Pulmonary artery endothelial cell (primary cell): ENCODE measurements at regions not wholly inside any gene's neighbourhood (a gene's known extent, or its start where the extent isn't known, plus 50 kb on each side); places are given as distances from the start of the nearest gene placed in this dataset.
"Not testable (repeated sequence)": the region's sequence is repeated elsewhere in the genome, so short reads cannot be mapped to it uniquely, and the experiment has no call there.

Experiments used
- DNase-seq: peaks from one replicate; pipeline ENCODE4 v3.0.0-alpha.2; 2011; ENCODE audit warnings: low read depth, low spot score

DNA sequence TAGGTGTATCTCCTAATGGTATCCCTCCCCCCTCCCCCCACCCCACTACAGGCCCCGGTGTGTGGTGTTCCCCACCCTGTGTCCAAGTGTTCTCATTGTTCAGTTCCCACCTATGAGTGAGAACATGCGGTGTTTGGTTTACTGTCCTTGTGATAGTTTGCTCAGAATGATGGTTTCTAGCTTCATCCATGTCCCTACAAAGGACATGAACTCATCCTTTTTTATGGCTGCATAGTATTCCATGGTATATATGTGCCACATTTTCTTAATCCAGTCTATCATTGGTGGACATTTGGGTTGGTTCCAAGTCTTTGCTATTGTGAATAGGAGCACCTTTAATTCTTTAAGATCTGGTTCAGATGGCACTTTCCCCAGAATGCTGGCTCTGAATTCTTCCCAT lies 58.5 kb upstream of the PTGFRN start:
- DNase-seq, result not testable (repeated sequence)

DNA sequence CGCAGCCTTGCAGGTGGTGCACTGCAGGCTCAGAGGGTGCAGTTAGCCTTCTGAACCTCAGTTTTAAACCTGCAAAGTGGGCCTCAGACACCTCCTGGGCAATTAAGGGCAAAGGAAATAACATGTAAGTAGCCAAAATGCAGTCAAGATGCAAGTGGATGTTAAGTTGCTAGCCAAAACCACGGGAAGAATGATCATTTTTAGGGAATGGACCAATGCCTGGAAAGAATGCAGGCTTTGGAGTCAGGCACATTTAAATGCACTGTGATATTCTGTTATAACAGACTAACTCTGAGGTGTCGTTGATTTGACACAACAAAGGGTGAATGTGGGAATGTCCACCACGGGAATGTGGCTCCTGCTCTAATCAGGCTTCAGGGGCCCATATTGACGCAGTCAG lies 57.9 kb upstream of the PTGFRN start:
- DNase-seq, result no peak

DNA sequence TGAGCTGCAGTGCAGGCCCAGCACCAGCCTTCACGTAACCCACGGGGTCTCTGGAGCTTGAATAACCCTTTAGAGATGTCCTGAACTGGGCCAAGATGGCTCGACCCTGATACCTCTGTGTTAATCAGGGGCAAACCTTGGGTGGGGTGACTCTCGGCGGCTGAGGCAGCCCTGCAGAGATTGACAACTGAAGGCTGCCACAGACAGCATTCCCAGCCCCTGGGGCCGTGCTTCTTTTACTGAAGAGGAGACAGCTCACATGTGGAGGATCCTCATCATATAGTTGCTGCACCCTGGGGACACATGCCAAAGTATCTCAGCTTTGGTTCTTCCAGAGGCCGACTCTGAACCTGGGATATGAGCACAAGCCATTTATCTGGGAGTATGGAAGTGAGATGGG lies 57.3 kb upstream of the PTGFRN start:
- no peak for DNase-seq

DNA sequence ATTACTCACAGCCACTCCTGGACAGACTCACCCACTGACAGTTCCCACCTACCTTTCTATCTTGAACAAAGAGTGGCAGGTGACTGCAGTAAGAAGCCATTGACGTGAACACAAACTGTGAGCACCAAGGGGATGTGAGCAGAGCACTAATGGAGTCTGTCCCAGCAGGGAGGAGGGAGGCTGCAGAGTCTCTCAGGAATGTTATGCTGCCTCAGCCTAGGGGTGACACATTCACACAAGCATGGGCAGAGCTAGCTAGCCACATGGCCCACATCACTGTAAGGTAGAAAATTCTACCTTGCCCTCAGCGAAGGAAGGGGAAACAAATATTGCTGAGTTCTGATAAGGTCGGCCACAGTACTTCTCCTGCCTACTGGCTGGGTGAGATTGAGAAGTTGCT lies 56.8 kb upstream of the PTGFRN start:
- no peak for DNase-seq

DNA sequence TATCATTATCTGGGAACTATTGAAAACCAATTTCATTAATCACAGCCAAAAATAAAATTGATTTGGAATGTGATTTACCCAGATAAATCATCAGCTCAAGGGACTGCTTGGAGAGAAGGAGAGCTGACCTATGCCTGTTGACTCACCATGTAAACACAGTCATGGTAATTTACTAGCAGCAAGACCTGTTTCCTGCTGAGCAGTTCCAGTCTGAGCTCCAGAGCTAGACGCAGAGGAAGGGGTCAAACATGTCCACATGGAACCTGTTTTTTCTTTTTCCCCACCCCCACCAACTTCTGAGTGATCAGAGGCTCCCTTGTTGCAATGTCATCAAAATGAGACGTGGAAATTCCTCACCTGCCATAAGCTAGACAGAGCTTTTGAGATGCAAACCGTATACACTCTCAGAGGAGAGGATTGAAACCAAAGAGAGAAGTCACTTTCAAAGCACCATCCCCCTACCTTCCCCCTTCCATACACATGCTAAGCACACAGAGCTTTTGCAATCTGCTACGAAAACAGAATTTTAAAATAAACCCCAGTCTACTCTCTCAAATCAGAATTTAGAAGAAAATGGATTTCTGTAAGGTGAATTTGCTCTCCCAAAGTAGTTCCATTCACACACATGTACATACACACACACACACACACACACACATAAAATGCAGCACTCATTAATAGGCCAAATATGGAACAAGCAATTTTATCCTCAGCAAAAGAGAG lies 55.9 kb upstream of the PTGFRN start:
- DNase-seq, result peak; percentile 77

DNA sequence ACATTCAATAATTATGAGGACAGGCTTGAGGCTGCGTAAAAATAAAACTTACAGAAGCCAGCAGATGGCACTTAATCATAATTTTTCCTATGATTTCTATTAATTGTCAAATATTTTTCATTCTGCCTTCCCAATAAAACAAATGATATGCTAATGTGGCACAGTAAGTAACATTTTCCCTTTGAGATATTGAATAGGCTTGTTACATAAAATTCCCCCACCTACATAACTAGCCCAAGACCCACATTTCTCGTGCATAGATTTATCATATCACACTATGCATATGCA lies 55.4 kb upstream of the PTGFRN start:
- no peak for DNase-seq

DNA sequence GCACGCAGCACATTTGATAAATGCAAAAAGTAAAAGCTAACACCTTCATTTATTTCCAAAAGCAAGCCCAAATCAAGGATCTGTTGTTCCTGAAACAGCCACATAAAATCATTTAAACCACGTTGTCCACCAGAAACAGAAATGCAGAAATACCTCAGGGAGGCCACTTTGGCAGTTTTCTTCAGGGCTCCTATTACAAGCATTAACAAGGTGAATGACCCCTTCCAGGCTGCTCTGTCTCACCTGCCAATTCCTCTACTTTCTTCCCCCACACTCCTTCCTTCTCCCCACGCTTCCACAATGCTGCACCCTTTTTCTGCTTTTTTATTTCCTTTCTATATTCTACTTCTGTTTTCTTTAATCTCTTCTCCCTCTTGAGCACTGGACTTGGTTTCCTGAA lies 55.0 kb upstream of the PTGFRN start:
- DNase-seq, result no peak

DNA sequence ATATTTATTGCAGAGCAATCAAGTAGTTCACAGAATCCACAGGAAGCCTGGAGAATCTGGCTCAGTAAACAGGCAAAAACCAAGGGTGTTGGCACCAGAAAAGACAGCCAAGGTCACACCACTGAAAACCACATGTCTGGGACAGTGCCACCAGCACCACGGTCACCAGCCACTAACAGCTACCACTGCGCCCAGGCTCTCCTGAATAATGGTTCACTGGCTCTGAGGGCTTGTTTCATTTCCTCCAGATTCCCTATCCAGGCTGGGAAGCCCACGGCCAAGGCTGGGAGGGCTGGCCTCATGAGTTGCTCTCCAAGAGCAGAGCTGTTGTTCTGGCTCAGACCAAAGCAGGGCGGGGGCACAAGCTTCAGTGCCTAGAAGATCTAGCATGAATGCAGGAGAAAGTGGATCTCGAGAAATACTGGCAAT lies 54.5 kb upstream of the PTGFRN start:
- DNase-seq, result no peak

DNA sequence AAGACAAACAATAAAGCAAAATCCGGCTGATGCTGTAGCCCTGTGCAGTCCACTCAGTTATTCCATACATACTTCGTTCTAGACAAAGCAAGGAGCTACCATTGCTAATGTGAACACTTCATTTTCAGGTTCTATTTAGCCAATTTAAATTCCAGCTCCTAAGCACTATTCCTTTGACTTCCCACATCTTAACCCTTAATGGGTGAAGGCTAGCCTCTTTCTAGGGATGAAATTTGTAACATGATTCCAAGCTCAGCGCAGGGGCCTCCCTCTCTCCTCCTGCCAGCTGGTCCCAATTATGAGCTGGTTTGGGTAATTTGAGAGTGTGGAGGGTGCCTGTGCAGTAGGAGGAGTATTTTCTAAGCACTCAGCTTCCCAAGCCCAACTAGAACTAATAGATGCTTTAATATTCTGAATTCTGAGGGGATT lies 53.9 kb upstream of the PTGFRN start:
- no peak for DNase-seq

DNA sequence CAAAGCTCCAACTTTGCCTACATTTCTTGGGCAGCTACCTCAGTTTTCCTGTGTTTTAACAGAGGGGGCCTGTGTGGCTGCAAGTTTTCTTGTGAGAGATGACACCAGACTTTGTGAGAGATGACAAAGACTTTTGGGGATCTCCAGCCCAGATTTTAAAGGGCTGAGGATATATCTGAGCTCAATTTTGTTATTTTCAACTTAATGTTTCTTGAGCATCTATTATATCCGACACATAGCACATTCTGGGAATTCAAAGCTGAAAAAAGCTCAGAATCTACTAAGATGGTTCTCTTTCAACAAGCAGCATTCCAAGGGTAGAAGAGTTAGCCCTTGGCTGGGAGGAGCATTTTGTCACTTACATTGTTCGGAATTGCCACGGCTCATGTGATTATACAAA lies 53.4 kb upstream of the PTGFRN start:
- no peak for DNase-seq

DNA sequence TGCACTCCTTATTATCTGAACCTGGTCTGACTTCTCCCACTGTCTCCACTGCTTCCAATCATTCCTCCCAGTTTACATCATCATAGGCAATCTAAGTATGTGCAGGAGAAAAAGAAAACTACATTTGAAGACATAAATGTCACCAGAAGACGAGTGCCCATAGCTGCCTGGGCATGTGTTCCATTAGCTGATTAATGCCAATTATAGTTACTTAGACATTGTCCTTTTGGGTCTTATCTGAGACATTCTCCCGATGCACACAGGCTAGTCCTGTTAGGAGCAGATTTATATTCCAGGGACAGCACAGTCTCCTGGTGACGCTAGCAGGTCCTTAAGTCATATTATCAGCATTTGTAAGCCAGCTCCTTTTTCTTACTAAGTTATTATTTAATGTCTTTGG lies 52.6 kb upstream of the PTGFRN start:
- DNase-seq, result no peak
